Left ventricle myocardium inferior (tissue), 1 donor: ENCODE measurements at regions not wholly inside any gene's neighbourhood (a gene's known extent, or its start where the extent isn't known, plus 50 kb on each side); places are given as distances from the start of the nearest gene placed in this dataset.

ENCODE experiments used
- DNase-seq: peaks from one replicate; pipeline ENCODE4 v3.0.0-alpha.2; 2020
- H3K27ac ChIP-seq: fragments of 200-600 bp; replicated peaks from 2 replicates; pipeline ENCODE4 v1.8.0; 2021
- H3K27me3 ChIP-seq: fragments of 200-600 bp; 2 replicates; pipeline ENCODE4 v1.8.0; 2021; ENCODE audit warnings: low read depth
- H3K36me3 ChIP-seq: fragments of 200-600 bp; 2 replicates; pipeline ENCODE4 v1.8.0; 2021
- H3K4me1 ChIP-seq: fragments of 200-600 bp; 2 replicates; pipeline ENCODE4 v1.8.0; 2021
- H3K4me3 ChIP-seq: fragments of 200-600 bp; 2 replicates; pipeline ENCODE4 v1.8.0; 2021; ENCODE audit warnings: mild to moderate bottlenecking, moderate library complexity
- H3K9me3 ChIP-seq: fragments of 200-600 bp; replicated peaks from 2 replicates; pipeline ENCODE4 v1.8.0; 2021
- CTCF ChIP-seq: fragments of 200-600 bp; IDR thresholded peaks from 2 replicates; pipeline ENCODE4 v1.8.0; 2021; ENCODE audit warnings: antibody characterized with exemption, mild to moderate bottlenecking, borderline replicate concordance
- intact Hi-C: fragments of 100-400 bp; cut with micrococcal nuclease; formaldehyde crosslinking; loops from one replicate; pipeline ENCODE4 v1.11.0; 2022
- donor health status: DM: no; HTN: yes; CAD: no; lungs with severe emphysema.

- intact Hi-C loops = no loop called here
- Histone ChIP-seq H3K4me1 (no peaks in the 10 kb centered on the region), H3K27ac (no peak overlapping the region), H3K36me3 (no peaks in the 10 kb centered on the region), H3K27me3 (no peaks in the 10 kb centered on the region), H3K9me3 (peaks cover 2% of the 10 kb centered on the region), H3K4me3 (no peak overlapping the region)
- TF ChIP-seq CTCF = no peak
- DNase-seq = no peak
These were observed 2385.0 kb upstream of the TENM3 start for GRCh38 chr4:179858221-179858620.

- no peak overlapping the region for H3K4me3 ChIP-seq
- H3K4me1 ChIP-seq = no peaks in the 10 kb centered on the region
- intact Hi-C loops = no loop called here
- DNase-seq = no peak
- H3K27ac ChIP-seq = no peak overlapping the region
- no peaks in the 10 kb centered on the region for H3K27me3 ChIP-seq
- H3K9me3 ChIP-seq = peaks cover 6% of the 10 kb centered on the region
- no peaks in the 10 kb centered on the region for H3K36me3 ChIP-seq
- TF ChIP-seq CTCF = peak; percentile 28
These were observed 2375.8 kb upstream of the TENM3 start for GRCh38 chr4:179867300-179867878.

GRCh38 chr4:179871726-179872125, 2371.5 kb upstream of the TENM3 start:
- DNase-seq = no peak
- TF ChIP-seq CTCF = no peak
- H3K27ac ChIP-seq = no peak overlapping the region
- H3K4me1 ChIP-seq = no peaks in the 10 kb centered on the region
- H3K4me3 ChIP-seq = no peak overlapping the region
- H3K9me3 ChIP-seq = peaks cover 23% of the 10 kb centered on the region
- intact Hi-C loops = no loop called here
- no peaks in the 10 kb centered on the region for H3K36me3 ChIP-seq
- H3K27me3 ChIP-seq = no peaks in the 10 kb centered on the region

- Histone ChIP-seq H3K9me3 (peaks cover 23% of the 10 kb centered on the region), H3K27ac (no peak overlapping the region), H3K4me3 (no peak overlapping the region), H3K27me3 (no peaks in the 10 kb centered on the region), H3K36me3 (no peaks in the 10 kb centered on the region), H3K4me1 (no peaks in the 10 kb centered on the region)
- DNase-seq = no peak
- intact Hi-C loops = no loop called here
- no peak for TF ChIP-seq CTCF
These were observed 2370.4 kb upstream of the TENM3 start for GRCh38 chr4:179872755-179873154.

GRCh38 chr4:179880756-179881155, 2362.4 kb upstream of the TENM3 start:
- Histone ChIP-seq H3K4me1 (no peaks in the 10 kb centered on the region), H3K27ac (no peak overlapping the region), H3K27me3 (no peaks in the 10 kb centered on the region), H3K36me3 (no peaks in the 10 kb centered on the region), H3K4me3 (no peak overlapping the region), H3K9me3 (no peaks in the 10 kb centered on the region)
- intact Hi-C loops = no loop called here
- no peak for TF ChIP-seq CTCF
- DNase-seq = no peak
